Ammon's horn (tissue), 1 donor: ENCODE measurements at regions not wholly inside any gene's neighbourhood (a gene's known extent, or its start where the extent isn't known, plus 50 kb on each side); places are given as distances from the start of the nearest gene placed in this dataset.
"Not testable (repeated sequence)": the region's sequence is repeated elsewhere in the genome, so short reads cannot be mapped to it uniquely, and the experiment has no call there.

ENCODE experiments used
- DNase-seq: peaks from one replicate; pipeline ENCODE4 v3.0.0-alpha.2; 2016; ENCODE audit warnings: low spot score

DNA sequence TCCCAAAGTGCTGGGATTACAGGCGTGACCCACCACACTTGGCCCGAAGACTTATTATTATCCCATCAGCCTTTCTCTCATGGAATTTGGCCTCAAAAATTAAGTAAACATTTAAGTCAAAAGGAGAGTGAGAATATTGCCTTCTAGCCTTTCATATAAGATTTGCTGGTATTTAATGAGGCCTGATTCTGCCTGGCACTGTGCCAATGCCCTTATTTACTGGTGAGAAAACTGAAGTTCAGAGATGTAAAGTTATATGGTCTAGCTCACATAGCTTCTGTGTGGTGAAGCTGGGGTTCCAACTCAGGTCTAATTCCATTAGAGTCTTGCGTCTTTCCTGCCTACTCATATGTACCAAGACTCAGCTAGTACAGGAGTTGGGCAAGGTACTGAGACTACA is 260.2 kb downstream of the SDHAF3 start:
- no peak for DNase-seq

DNA sequence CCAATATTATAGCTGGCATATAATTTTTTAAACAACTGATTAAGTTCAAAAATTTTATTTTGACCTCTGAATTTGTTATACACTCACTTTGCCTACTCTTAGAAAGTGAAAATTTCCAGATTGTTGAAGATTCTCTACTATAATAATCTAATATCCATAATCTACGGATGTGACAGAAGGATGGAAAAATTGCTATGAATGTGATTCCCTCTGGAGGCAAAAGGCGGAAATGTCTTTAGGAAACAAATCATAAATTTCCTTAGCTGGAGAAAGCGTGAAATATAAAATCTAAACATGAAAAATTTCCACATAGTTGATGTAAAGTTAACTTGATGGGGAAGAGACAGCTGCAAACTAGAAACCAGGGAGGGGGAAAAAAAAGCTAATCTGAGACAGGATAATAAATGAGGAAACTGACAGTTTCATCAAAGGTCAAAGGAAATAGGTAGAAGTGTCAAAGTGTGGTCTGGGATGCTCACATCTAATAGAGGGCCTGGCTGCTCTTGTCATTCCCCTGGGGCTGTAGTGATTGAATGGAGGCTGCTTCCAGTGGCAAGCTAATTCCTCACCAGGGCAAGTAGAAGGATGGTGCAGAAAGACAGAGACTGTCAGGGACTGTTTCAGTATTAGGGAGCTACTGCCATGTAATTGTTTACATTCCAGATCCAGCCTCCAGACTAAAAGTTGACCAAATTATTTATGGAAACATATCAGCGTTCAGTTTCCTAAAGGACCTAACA is 264.5 kb downstream of the SDHAF3 start:
- DNase-seq: no peak

DNA sequence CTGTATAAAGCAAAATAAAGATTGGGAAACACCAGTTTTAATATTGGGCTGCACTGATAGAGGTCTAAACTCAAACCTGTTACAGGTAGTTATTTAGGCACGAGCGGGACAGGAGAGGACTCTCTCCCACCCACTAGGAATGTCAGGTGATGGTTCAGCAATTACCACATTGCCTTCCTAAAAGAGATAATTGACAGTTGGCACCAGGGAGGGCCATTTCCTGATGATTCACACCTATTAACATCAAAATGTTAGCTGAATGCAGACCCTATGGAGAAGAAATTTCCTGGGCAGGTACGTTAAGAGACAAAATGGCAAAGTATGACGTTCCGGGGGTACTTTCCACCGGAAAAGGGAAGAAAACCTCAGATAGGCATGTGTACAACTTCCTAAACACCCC is 272.6 kb downstream of the SDHAF3 start:
- DNase-seq: no peak

DNA sequence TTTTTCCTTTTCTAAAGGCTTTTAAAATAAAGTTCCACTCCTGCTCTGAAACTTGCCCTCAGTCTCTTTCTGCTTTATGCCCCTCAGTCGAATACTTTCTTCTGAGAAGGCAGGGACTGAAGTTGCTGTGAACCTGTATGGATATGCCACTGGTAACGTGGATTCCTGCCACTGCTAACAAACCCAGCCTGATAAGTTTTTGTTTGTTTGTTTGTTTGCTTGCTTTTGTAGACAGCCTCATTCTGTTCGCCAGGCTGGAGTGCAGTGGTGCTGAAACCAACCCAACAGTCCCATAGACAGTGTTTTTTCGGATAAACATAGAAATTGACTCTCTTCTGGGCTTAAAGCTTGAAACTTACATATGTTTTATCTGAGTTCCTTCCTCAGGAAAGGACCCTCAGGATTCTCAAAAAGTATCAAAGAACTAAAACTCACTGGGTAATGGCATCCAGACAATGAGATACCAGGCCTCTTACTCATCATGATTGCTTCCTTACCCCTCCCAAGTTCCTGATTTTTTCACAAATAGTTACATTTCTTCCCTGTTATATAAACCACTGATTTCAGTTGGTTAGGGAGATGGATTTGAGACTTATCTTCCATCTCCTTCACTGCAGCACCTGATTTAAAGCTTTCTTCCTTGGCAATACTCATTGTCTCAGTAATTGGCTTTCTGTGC is 273.6 kb downstream of the SDHAF3 start:
- no peak for DNase-seq

DNA sequence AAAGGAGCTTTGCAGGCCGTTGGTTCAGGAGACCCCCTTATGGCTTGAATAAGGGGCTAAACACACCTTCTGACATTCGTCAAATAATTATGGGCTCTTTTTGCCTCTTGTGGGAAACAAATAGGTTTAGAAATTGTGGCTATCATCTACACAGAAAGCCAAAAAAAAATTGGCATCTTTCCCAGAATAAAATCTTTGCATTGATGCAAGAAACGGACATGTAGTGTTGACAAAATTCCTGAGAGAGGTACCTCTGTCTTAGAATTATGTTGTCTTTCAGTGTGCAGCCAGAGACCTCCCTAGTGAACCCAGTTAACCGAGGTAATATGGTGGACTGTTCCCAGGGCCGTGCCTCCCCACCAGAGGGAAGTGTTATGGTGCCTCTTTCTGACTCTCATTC is 283.9 kb downstream of the SDHAF3 start:
- no peak for DNase-seq

DNA sequence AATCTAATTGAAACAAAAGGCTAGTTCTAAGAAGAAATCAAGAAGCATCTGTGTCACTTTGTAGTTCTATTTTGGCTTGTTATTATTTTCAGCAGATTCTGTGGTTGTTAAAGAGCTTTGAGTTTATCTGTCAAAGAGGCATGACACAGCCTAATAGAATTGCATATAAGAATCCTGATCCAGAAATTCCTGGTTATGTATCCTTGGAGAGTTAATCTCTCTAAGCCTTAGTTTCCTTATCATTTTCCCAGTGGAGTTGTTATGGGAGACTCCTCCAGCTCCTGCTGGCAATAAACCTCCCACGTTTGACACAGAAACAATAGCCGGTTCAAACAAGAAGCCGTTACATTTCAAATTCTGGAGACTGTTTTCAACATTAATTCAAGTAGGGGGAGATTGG is 288.3 kb downstream of the SDHAF3 start:
- DNase-seq: no peak

DNA sequence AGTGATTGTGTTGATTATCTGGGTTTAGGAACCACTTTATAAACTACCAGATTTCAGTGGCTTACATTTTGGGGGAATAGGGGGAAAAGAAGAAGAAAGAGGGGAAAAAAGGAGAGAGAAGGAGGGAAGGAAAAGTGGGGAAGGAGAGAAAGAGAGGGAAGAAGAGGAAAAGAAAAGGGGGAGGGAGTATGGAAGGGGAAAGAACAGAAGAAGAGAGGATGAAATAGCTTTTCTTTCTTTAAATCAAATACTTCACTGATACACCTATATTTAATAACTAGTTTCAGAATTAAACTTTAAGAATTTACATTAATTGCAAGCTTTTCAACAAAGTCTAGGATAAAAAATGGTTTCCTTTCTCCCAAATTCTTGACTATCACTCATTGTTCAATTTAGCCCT is 289.6 kb downstream of the SDHAF3 start:
- no peak for DNase-seq

DNA sequence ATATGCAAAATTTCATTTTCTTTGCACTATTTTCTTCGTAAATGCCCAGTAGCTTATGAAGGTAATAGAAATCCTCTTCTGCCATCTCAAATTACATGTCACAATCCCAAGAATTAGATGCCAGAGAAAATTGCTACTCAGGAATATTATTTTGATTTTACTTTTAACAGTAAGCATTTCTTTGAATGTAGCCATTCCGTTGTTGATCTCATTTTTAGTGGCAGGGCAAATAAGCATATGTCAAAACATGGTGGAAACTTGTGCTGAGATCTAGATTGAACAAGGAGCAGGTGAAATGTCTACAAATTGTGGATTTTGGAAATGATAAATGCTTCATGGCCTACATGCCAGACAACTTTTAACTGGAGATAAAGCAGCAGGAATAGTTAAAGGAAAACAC is 291.8 kb downstream of the SDHAF3 start:
- no peak for DNase-seq

DNA sequence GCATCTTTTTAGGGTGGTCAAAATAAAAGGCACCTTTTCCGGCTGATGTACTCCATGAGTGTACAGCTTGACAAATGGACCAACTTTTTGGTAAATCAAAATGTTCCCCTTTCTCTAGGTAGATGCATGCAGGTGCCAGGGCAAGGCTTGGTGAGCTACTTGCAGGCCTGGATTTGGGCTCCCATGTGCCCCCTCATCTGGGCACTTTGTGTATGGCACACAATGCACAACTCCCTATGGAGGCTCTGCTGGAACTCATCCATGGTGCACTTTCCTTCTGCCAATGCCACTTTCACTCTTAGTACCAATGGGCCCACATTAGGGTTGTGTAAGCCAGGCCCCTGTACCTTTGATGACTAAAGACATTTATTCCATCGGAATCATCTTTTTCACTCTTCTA is 300.8 kb downstream of the SDHAF3 start:
- no peak for DNase-seq

DNA sequence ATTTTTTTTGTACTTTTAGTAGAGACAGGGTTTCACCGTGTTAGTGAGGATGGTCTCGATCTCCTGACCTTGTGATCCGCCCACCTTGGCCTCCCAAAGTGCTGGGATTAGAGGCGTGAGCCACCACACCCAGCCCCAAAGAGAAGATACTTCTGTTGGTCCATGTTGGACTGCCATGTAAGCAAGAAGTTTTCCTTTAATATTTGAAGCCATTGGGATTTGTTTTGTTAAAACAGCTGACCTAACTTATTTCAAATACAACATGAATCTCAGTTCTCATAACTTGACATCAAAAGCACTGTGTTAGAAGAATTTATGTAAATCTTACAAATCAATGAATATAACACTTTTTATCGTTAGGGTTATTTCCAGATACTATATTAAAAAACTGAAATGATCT is 302.4 kb downstream of the SDHAF3 start:
- no peak for DNase-seq

DNA sequence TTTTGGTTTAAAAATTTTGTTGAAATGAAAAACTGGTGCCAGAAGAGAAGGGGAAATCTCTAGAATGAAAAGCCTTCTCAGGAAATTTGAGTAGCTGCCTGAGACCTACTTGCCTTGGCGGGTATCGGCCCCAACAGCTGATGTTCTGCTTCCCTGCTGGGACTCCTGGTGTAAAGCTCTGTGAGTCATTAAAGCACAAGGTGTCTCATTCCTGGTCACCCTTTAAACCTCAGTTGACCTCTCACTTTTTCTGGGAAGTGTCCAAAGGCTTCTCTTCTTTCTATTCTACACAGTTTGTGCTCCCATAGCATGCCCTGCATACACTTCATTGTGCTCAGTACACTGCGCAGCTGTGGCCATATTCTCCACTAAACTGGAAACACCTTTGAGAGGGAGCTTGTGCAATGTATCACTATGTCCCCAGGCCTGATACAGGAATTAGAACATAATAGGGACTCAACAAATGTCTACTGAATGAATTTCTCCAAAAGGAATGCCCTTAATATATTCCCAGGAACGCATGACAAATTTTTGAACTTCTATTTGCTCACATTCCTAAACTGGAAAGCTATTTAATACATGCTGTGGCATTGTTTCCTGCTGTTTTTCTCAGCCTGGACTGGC is 303.9 kb downstream of the SDHAF3 start:
- no peak for DNase-seq

DNA sequence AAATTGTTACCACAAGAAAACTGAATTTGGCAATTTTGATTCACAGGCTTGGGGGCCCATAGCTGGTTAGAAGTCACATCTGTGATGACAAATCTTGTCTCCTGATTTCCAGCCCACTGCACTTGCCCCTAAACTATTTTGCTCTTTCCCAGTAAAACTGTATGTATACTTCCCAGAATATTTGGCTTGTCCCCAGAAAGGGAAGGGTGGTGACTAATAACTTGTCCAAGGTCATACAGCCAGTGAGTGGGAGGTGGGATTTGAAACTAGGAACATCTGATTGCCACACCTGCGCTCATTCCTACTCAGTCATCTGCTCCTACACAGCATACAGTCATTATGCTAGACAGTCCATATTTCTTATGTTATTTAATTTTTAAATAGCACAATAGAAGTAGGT is 304.5 kb downstream of the SDHAF3 start:
- no peak for DNase-seq

DNA sequence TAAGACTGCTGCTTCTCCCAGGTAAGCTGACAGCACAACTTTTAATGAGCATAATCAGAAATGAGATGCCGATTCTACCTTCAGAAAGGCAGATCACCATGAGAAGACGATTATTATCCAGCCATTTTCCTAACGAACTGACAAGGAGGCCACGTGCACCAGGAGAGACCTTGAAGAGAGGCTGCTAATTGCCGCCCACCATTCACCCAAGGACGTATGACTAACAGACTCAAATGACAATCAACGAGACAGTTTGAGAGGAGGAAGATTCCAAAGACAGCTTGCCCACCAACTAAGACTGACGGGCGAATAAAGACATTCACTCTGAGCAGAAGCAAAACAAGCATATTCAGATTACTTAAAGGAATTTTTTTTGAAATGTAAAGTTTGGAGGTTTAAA is 301.9 kb upstream of the TAC1 start:
- DNase-seq: no peak

DNA sequence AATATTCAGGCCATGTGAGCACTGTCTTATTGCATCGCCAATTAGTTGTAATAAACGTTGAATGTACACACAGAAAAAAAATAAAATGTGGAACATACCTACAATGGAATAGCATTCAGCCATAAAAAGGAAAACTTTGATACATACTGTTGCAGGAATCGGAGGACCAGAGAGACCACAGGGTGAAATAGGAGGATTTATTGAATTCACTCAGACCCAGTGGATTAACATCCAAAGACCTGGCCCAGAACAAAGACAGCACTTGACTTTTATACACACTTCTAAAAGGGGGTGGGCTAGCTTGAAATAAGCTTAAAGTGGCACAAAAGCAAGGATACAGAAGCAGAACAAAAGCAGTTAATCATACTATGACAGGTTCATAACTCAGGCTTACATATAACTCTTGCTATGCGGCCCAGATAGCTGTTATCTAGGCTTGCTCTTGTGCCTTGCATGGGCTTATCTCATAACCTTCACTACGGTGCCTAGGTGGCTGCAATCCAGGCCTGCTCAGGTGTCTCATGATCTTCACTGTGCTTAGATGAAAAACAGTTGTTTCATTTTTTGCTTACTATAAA is 292.2 kb upstream of the TAC1 start:
- DNase-seq: no peak

DNA sequence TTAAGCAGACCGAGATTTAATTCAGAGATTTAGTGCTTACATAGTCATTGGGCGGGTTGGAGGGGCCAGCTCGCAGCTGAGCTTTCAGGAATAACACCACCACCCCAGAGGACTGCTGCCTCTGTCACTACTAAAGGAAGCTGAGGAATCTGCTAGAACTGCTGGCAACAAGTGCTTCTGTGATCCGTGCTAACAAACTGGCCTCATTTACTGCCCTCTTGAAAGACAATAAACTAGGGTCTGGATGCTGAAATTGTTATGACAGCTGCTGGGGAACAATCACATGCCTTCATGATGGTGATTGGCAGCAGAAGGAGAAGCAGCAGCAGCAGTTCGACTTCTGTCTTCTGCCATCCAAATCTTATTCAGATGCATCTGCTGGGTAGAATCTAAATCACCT is 285.5 kb upstream of the TAC1 start:
- DNase-seq: peak; percentile 30

DNA sequence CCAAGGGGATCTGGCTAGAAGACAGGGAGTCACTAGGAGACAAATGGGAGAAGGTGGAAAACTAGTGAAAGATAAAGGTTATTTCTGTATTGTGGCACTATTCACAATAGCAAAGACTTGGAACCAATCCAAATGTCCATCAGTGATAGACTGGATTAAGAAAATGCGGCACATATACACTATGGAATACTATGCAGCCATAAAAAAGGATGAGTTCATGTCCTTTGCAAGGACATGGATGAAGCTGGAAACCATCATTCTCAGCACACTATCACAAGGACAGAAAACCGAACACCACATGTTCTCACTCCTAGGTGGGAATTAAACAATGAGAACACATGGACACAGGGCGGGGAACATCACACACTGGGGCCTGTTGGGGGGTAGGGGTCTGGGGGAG is 282.4 kb upstream of the TAC1 start:
- DNase-seq: not testable (repeated sequence)

DNA sequence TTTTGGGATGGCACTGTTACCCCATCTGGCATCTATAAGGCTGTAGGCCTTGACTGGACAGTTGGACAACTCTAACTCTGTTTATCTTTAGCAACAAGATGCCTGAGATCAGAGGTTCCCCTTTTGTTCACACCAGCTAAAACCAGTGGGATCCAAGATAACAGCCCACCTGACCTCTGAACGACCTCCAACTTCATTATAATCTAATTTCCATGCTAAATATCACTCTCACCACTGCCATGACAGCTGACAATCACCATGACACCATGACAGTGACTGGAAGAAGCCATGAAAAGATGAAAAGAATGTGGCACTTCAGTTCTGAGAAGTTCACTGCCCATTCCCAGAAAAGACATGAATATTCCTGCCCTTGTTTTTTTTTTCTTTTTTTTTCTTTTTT is 281.4 kb upstream of the TAC1 start:
- no peak for DNase-seq

DNA sequence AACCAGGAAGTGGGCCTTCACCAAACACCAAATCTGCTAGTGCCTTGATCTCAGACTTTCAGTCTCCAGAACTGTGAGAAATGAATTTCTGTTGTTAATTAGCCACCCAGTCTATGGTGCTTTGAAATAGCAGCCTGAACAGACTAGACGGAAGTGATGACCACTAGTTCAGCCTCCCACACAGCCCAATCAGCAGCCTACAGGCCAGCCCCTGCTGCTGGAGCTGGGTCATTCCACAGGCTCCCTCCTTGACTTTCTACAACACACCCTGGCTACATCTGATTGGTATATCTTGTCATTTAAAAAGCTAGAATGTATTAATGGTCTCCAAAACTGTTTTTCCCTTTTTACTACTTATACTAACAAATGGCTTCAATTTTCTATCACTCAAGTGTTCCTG is 277.2 kb upstream of the TAC1 start:
- no peak for DNase-seq

DNA sequence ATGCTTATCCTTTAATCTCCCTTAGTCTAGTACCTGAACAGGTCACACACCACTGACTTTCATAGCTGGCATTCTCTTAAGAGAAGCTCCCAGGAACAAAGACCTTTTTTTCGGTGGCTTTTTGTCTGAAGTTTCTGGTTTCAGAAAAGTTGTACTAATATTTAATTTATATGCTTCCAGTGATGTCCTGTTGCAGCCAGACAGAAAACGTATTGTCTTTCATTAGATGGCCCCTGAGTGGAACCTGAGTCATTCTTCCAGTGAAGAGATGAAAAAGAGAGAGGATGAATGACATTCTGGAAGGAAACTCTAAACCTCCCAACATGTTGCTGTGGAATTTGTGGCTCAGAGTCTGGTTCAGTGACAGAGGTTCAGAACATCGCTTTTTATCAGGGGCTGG is 274.8 kb upstream of the TAC1 start:
- DNase-seq: no peak

DNA sequence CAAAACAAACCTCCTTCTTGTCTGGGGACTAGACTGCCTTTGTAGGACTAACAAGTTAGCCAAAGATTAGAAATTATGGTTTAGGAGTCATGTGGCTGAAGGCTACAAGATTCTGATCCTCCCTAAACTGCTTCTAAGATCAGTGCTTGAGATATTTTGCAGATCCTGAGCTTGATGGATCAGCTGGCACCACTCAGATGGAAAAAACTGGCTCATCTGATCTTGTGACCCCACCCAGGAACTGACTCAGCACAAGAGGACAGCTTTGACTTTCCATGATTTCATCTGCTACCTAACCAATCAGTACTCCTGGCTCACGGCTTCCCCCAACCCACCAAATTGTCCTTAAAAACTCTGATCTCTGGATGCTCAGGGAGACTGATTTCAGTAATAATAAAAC is 271.5 kb upstream of the TAC1 start:
- DNase-seq: no peak

DNA sequence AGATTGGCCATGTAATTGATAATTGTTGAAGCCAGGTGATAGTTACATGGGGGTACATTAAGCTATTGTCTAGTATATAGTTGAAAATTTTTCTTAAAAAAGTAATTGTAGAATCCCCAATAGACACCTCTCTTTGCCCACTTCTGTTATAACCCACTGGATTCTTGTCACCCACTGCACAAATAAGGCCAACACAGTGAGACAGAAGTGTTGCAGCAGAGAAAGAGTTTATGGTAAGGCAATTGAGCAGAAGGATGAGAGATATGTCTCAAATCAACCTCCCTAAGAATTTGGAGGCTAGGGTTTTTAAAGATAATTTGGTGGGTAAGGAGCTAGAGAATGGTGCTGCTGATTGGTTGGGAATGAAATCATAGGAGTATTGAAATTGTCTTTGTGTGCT is 270.3 kb upstream of the TAC1 start:
- no peak for DNase-seq

DNA sequence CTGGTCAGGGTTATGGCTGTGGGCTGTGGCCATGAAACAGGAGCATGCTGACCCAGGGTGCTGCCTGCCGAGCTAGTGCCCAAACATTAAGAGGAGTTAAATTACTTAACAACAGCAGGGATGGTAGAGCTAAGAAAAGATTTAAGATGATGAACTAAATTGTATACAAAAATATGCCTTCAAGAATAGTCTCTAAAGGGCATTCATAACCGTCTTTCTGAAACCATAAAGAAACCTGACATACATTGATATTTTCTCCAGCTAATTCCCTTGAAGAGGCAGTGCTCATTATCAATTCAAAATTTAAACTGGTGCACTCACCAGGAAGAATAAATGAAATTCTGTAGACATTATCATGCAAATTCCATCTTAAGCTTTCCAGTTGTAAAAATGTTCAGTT is 265.8 kb upstream of the TAC1 start:
- DNase-seq: no peak
